NCI-H345 treated with DMSO at 0.1 percent for 48 hours (cell line): ENCODE measurements at regions not wholly inside any gene's neighbourhood (a gene's known extent, or its start where the extent isn't known, plus 50 kb on each side); places are given as distances from the start of the nearest gene placed in this dataset.
"Not testable (repeated sequence)": the region's sequence is repeated elsewhere in the genome, so short reads cannot be mapped to it uniquely, and the experiment has no call there.

Experiments used
- DNase-seq: peaks from one replicate; lab custom pipeline; 2025; ENCODE audit not compliant: unreplicated experiment; lab: John Stamatoyannopoulos, UW

GRCh38 chr4:82301390-82301789 is 72.4 kb downstream of the HNRNPD start:
- not testable (repeated sequence) for DNase-seq

- DNase-seq: no peak
Observed at GRCh38 chr4:82293304-82293703, 80.5 kb downstream of the HNRNPD start.

- DNase-seq: no peak
Observed at GRCh38 chr4:82287720-82288119, 86.1 kb downstream of the HNRNPD start.

- peak; percentile 93 for DNase-seq
Observed at GRCh38 chr4:82284858-82285805, 88.7 kb downstream of the HNRNPD start.

GRCh38 chr4:82284475-82284857 is 89.3 kb downstream of the HNRNPD start:
- no peak for DNase-seq

GRCh38 chr4:82282875-82283274 is 90.9 kb downstream of the HNRNPD start:
- no peak for DNase-seq

GRCh38 chr4:82279550-82279949 is 94.2 kb downstream of the HNRNPD start:
- DNase-seq: not testable (repeated sequence)

- DNase-seq: no peak
Observed at GRCh38 chr4:82276332-82276640, 97.5 kb downstream of the HNRNPD start.

- DNase-seq: no peak
Observed at GRCh38 chr4:82275431-82276331, 98.1 kb downstream of the HNRNPD start.

GRCh38 chr4:82274700-82275099 is 99.1 kb downstream of the HNRNPD start:
- not testable (repeated sequence) for DNase-seq

GRCh38 chr4:82272523-82272922 is 101.3 kb downstream of the HNRNPD start:
- DNase-seq: not testable (repeated sequence)

GRCh38 chr4:82271915-82272480 is 101.8 kb downstream of the HNRNPD start:
- DNase-seq: not testable (repeated sequence)

- DNase-seq: no peak
Observed at GRCh38 chr4:82268826-82269193, 105.0 kb downstream of the HNRNPD start.

- DNase-seq: peak; percentile 48
Observed at GRCh38 chr4:82268050-82268825, 105.6 kb downstream of the HNRNPD start.

- no peak for DNase-seq
Observed at GRCh38 chr4:82267506-82267905, 106.3 kb downstream of the HNRNPD start.

- DNase-seq: no peak
Observed at GRCh38 chr4:82266345-82266744, 107.4 kb downstream of the HNRNPD start.

GRCh38 chr4:82261084-82261483 is 112.7 kb downstream of the HNRNPD start:
- no peak for DNase-seq

GRCh38 chr4:82260632-82261031 is 113.2 kb downstream of the HNRNPD start:
- DNase-seq: no peak

GRCh38 chr4:82256718-82257117 is 117.1 kb downstream of the HNRNPD start:
- no peak for DNase-seq

- no peak for DNase-seq
Observed at GRCh38 chr4:82255657-82256056, 118.1 kb downstream of the HNRNPD start.
